ENCODE measurements at regions not wholly inside any gene's neighbourhood (a gene's known extent, or its start where the extent isn't known, plus 50 kb on each side); places are given as distances from the start of the nearest gene placed in this dataset.

DNA sequence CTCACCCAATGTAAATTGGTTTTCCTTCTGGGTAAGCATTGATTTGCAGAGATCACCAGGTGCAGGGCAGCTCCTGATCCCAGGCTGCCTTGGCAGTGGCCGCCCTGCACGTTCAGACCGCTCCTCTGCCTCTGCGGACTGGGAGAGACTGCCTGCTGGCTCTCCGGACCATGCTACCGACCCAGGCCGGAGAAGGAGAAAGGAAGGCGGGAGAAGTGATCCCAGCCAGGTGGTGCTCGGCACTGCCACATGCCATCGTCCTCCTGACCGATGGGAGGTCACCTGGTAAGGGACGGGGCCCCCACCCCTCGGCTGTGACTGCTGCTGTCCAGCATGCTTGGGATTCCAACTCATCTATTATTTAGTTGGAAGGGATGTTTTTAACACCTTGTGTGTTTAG is 108.1 kb upstream of the POU3F3 start:
- no peak for TF ChIP-seq CTCF (IDR thresholded peaks at IDR 0.05)
- H3K9me3 ChIP-seq, result no peaks in the 10 kb centered on the region
- intact Hi-C loops (cut with DNase I), result no loop called here
- H3K36me3 ChIP-seq, result no peaks in the 10 kb centered on the region
- H3K27ac ChIP-seq, result no peak overlapping the region
- DNase-seq (no peak), ATAC-seq (no peak)
- no peak overlapping the region for H3K4me3 ChIP-seq
- H3K4me1 ChIP-seq, result no peaks in the 10 kb centered on the region
- H3K27me3 ChIP-seq (ENCODE audit: low read depth), result peaks cover 8% of the 10 kb centered on the region

GRCh38 chr2:104746299-104746698 is 107.6 kb upstream of the POU3F3 start:
- Histone ChIP-seq H3K36me3 (no peaks in the 10 kb centered on the region), H3K4me3 (no peak overlapping the region), H3K27me3 (ENCODE audit: low read depth) (peaks cover 8% of the 10 kb centered on the region), H3K27ac (no peak overlapping the region), H3K4me1 (no peaks in the 10 kb centered on the region), H3K9me3 (no peaks in the 10 kb centered on the region)
- intact Hi-C loops (cut with DNase I), result no loop called here
- ATAC-seq (no peak), DNase-seq (no peak)
- no peak for TF ChIP-seq CTCF (IDR thresholded peaks at IDR 0.05)

DNA sequence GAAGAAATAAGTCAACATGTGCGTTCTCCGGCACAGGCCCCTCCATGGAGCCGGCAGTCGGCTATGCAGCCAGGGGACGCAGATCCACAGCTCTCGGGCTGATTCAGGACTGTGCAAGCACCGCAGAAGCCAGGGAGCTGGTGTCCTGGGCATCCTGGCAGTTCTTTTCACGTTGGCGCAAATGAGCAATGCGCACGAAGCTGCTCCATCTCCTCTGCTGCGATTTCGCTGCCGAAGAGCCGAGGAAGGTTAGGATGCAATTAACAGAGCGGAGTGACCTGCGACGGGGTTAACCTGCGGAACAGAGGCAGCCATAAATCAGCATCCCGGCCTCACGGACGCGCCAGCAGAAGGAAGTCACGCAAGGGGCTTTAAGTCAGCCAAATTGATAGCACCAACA is 107.1 kb upstream of the POU3F3 start:
- intact Hi-C loops (cut with DNase I), result no loop called here
- no peak for TF ChIP-seq CTCF (IDR thresholded peaks at IDR 0.05)
- ATAC-seq (no peak), DNase-seq (no peak)
- H3K36me3 ChIP-seq, result no peaks in the 10 kb centered on the region
- H3K4me3 ChIP-seq, result no peak overlapping the region
- no peaks in the 10 kb centered on the region for H3K4me1 ChIP-seq
- peaks cover 8% of the 10 kb centered on the region for H3K27me3 ChIP-seq (ENCODE audit: low read depth)
- no peak overlapping the region for H3K27ac ChIP-seq
- H3K9me3 ChIP-seq, result no peaks in the 10 kb centered on the region

DNA sequence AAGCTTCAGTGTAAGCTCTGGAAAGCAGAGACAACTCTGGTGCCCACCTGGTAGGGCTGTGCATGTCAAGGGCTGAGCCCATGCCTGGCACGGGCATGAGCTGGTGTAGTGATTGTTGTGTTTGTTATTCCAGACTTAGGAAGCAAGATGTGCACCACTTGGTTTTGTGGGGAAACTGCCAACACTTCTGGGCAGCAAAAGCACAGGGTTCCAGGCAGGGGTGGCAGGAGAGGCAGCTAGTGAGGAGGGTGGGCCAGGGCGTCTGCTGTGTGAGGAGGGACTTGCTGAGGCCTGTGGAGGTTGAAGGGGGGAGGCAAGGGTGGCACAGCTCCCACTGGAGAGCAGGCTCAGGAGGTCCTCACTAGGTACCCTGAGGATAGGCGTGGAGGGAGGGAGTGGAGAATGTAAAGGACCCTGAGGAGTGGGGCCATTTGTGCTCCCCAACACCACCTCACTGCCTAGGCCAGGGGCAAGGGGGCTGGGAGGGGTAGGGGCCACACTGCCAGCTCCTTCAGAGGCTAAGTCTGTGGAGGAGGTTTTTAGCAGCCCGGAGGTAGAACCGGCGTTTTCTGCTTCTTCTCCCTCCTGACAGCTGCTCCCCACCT is 104.0 kb upstream of the POU3F3 start:
- Histone ChIP-seq H3K9me3 (no peaks in the 10 kb centered on the region), H3K27me3 (ENCODE audit: low read depth) (peaks cover 8% of the 10 kb centered on the region), H3K36me3 (no peaks in the 10 kb centered on the region), H3K4me3 (no peak overlapping the region), H3K27ac (no peak overlapping the region), H3K4me1 (no peaks in the 10 kb centered on the region)
- DNase-seq, result no peak
- intact Hi-C loops (cut with DNase I), result no loop called here
- ATAC-seq, result no peak
- TF ChIP-seq CTCF (IDR thresholded peaks at IDR 0.05), result no peak

DNA sequence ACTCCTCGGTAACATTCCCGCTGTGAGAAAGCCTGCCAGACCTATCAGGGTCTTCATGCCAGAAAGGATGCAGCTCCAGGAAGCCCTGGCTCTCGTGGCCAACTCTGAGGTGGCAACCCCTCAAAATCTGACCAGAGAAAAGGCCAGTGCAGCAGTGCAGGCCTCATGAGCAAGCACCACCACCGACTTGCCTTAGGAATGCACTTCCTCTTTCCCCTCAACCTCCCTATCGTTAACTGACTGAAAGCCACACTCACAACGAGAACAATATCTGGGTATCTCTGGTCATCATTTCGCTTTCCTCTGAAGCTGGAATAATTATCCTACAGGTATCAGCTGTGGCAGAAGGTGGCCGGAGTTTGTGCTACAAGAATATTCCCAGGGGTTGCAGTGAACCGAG is 101.4 kb upstream of the POU3F3 start:
- Histone ChIP-seq H3K36me3 (no peaks in the 10 kb centered on the region), H3K4me1 (no peaks in the 10 kb centered on the region), H3K27ac (no peak overlapping the region), H3K4me3 (no peak overlapping the region), H3K9me3 (no peaks in the 10 kb centered on the region), H3K27me3 (ENCODE audit: low read depth) (no peaks in the 10 kb centered on the region)
- intact Hi-C loops (cut with DNase I), result no loop called here
- TF ChIP-seq CTCF (IDR thresholded peaks at IDR 0.05), result no peak
- DNase-seq, result no peak
- ATAC-seq, result no peak
